Forelimb muscle (tissue), 1 donor: ENCODE measurements at regions not wholly inside any gene's neighbourhood (a gene's known extent, or its start where the extent isn't known, plus 50 kb on each side); places are given as distances from the start of the nearest gene placed in this dataset.

Experiments used
- DNase-seq: peaks from one replicate; pipeline ENCODE4 v3.0.0-alpha.2; 2013; ENCODE audit warnings: low read depth

DNA sequence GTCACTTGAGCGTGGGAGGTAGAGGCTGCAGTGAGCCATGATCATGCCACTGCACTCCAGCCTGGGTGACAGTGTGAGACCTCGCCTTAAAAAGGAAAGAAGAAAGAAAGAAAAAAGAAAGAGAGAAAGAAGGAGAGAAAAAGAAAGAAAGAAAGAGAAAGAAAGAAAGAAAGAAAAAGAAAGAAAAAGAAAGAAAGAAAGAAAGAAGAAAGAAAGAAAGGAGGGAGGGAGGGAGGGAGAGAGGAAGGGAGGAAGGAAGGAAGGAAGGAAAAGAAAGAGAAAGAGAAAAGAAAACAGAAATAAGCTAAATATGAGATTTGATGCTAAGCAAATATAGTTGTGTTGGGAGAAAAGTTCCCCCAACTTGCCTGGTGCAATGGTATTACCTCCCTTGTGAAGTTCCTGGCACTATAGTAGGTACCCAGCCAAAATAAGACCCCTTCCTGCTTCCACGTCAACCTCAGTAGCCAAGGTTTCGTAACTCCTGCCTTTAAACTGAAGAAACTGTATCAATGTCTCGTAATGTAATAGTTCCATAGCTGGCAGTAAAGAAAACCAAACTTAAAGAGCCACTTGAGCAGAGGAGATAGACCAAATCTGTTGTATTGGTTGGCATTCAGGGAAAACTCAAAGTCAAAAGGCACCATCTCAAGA, 88.1 kb upstream of the HNRNPU start:
- no peak for DNase-seq

DNA sequence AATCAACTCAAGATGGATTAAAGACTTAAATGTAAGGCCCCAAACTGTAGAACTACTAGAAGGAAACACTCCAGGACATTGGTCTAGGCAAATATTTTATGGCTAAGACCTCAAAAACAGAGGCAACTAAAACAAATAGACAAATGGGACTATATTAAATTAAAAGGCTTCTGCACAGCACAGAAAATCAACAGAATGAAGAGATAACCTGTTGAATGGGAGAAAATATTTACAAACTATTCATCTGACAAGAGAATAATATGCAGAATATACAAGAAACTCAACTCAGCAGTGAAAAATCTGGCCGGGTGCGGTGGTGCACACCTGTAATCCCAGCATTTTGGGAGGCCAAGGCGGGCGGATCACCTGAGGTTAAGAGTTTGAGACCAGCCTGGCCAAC, 84.1 kb upstream of the HNRNPU start:
- no peak for DNase-seq

DNA sequence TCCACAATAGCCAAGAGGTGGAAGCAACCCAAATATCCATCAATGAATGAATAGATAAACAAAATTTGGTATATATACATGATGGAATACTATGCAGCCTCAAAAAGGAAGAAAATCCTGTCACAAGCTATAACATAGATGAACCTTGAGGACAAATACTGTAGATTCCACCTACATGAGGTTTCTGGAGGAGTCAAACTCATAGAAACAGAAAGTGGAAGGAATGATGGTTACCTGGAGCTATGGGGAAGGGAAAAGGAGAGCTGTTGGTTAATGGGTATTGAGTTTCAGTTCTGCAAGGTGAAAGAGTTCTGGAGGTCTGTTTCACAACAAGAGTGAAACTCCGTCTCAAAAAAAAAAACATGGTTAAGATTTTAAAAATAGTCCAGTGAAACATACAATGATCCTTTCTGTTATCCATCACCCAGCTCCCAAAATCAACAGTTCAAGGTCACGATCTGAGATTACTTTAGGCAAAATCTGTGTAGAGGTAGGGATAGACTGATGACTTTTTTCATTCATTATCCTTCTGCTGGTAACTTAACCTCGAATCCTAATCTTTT, 80.8 kb upstream of the HNRNPU start:
- DNase-seq = no peak

DNA sequence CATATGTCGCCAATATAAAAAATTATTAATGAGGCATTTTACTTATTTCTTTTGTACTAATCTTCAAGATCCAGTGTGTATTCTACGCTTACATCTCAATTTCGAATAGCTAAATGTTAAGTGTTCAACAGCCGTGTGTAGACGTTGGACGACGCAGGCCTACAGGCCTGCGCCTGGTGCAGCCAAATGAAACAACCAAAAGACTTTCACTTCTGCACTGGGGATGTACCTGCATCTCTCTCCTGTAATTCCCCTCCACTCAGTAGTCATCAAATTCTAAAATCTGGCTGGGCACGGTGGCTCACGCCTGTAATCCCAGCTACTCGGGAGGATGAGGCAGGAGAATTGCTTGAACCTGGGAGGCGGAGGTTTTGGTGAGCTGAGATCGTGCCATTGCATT, 76.8 kb upstream of the HNRNPU start:
- no peak for DNase-seq

DNA sequence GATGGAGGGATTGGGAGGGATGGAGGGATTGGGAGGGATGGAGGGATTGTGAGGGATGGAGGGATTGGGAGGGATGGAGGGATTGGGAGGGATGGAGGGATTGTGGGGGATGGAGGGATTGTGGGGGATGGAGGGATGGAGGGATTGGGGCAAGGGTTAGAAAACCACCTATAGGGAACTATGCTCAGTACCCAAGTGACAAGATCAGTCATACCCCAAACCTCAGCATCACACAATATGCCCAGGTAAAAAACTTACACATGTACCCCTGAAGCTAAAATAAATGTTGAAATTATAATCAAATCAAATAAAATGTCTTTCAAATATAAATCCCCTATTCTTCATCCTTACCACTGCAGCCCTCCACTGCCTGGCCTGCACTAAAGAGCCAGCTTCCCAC, 72.8 kb upstream of the HNRNPU start:
- no peak for DNase-seq

DNA sequence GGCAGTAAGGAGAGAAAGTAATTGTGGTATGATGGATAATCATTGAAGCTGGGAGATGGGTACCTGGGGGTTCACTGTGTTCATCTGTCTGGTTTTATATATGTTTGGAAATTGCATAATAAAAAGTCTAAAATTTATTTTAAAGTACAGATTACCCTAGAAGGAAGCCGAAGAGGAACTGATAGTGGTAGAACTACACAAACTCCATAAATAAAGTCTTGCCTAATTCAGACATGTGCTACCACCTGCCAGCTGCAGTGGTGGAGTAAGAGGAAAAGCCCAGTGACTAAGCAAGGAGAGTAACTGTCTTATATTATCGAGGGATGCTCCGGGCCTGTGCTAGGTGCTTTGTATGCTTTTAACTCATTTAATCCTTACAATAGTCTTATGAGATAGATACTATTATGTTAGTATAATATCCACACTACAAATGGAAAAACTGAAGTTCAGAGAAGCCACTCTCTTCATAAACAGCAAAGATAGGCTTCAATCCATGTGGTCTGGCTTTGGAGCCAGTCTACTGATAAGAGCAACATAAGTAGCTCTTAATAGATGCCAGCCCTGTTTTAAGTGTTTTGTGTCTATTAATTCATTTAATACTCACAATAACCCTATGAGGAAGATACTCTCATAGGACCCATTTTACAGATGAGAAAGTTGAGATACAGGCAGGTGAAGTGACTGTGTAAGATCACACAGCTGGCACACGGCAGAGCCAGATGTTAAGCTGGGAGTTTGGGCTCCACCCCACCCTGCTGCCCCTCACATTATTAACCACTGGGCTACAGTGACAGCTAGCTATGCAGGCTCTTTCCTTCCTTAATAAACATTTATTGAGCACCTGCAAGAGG, 56.8 kb upstream of the HNRNPU start:
- DNase-seq = no peak

DNA sequence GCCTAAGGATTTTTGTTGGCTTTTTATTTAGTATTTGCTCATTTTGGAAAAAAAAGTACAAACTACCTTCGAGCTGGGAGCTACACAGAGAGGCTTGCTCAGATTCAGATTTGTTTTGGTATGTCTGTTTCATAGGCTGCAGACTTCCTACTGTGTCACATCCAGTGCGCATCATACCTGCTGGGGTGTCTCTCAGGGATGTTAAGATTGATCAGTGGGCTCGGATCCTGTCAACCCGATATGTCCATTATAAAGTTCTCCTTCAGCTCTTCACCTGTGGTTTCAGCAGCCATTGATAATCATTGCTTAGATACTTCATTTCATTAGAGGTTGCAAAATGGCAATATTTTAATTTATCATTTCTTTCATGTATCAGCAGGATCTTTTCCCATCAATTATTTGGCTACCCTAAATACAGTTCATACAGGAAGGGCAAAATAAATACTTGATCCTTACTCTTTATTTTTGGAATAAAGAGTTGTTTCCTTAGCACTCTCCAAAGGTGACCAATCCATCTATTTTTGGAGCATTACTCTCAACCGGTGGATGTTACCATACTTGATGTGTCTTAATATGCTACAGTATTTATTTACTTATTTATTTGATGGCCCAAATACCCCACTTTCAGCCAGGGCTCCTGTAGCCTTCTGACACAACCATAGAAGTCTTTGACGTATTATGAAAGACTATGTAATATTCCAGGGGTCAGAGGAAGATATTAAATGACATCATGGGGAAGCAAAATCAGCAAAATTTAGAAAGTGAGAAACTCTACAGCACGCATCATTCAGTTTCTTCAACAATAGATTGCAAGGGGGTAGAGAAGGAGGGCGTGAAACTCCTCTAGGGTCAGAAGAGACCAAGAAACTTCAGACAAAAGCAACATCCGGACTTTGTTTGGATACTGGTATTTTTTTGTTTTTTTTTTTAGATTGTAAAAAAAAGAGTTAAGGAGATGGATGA, 55.3 kb upstream of the HNRNPU start:
- no peak for DNase-seq

DNA sequence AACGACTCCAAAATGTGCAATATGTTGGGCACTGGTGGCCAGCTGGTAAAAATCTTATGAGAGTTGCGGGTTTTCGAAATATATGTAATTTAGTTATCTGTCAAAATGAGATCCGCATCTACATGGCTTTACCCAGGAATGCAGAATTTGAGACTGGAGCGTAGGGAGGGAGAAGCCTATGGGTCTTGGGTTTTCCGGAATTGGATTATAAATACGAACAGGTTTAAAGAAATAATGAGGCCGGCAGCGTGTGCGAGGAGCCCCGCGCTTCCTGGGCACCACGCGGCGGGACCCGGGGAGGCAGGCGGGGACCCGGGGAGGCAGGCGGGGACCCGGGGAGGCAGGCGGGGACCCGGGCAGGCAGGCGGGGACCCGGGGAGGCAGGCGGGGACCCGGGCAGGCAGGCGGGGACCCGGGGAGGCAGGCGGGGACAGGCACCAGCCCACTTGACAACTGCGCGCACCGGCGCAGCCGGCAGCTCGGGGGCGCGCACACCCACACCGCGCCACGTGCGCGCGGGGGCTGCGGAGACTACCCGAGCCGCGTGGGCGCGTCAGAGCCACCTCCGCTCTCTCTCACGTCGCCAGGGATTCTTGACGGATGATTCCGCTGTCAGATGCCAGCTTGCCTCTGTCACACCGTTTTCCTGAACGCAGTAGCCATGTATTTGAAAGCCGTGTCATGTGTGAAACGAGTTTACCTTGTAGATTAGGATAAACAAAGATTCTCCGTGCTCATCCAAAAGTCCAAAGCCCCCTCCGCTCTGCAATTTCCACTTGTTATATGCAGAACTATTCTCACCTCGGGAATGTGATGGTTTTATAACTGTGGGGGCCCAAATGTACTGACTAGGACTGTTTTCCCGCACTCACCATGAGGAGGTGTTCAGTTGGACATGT, 54.3 kb upstream of the HNRNPU start:
- peak; percentile 8 for DNase-seq

DNA sequence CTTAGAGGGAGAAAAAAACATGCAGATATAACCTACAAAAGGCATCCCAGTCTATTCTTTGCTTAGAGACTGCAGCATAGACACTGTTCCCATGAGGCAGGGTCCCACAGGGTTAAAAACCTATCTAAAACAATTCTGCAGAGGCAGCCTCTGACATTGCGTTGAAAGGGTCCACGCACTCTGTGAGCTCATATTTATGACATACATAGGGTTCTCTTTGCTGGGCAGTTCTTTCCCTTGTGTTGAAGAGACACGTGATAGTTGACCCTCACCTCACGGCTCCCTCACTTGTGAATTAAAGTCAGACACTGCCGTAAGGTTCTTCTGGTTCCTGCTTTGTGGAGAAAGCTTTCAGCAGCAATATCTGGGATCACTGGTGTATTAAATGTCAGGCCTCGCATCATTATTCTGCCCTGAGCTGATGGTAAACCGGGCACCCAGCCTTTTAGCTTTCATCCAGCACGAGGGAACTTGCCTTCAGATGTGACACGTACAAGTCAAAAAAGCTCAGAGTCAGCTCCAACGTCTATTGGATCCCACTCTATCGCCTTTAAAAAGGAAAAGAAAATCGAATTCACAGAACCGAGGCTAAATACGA, 52.8 kb upstream of the HNRNPU start:
- DNase-seq = no peak

DNA sequence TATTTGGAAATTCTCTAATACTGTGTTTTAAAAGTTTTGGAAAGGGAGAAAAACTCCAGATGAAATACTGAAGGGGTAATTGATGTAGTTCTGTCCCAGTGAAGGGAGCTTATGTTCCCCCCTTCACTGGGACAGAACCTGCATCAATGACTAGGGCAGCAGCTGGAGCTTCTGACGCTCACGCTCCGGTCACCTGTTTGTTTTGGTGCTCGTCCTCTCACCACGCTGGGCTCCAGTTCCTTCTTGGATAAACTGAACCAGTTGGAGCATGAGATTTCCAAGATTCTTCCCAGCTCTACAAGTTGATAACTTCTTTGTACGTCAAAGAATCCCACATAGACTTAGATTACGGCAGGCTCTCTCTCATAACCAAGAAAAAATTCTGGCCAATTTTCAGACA, 51.4 kb upstream of the HNRNPU start:
- DNase-seq = no peak

DNA sequence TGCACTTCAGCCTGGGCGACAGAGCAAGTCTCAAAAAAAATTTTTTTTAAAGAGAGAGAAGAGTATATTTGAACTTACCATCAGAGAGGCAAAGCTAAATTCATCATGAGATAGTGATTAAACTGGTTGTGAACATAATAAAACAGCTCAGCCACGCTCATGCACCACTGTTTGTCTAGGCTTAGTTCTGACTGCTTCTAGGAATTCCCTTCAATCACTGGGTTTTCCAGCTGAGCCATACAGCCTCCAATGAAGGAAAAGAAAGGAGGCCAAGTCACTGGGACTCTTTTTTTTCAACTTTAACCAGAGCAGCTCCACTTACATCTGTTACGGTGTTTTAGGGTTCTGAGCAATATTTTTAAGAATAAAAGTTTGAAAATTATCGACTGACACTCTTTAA, 50.4 kb upstream of the HNRNPU start:
- DNase-seq = no peak
